Suprapubic skin (tissue), 4 donors: ENCODE measurements at regions not wholly inside any gene's neighbourhood (a gene's known extent, or its start where the extent isn't known, plus 50 kb on each side); places are given as distances from the start of the nearest gene placed in this dataset.

ENCODE experiments used
- CTCF ChIP-seq, 2 donors: fragments of 200-600 bp in 1 of 2; fragments of 450-650 bp in 1 of 2; sonication (generic) in 1 of 2; IDR thresholded peaks; one replicate each; pipeline ENCODE4 v1.5.1; 2016 to 2019; ENCODE audit warnings: antibody characterized with exemption in 2 of 2, mild to moderate bottlenecking in 1 of 2, moderate library complexity in 1 of 2
- EP300 ChIP-seq: sonication (generic); formaldehyde crosslinking; IDR thresholded peaks from one replicate; pipeline ENCODE4 v1.6.1; 2017; ENCODE audit warnings: antibody characterized with exemption
- POLR2A ChIP-seq, 2 donors: fragments of 450-650 bp; IDR thresholded peaks; one replicate each; pipeline ENCODE4 v1.6.1; 2017; ENCODE audit warnings: antibody characterized with exemption in 2 of 2, mild to moderate bottlenecking in 2 of 2, moderate library complexity in 2 of 2
- POLR2AphosphoS5 ChIP-seq, 3 donors: sonication (generic); formaldehyde crosslinking; IDR thresholded peaks; one replicate each; pipeline ENCODE4 v1.6.1; 2017; ENCODE audit warnings: antibody characterized with exemption in 3 of 3

- TF ChIP-seq CTCF (IDR thresholded peaks at IDR 0.05), result no peak
- no peak for TF ChIP-seq EP300
- TF ChIP-seq POLR2A (IDR thresholded peaks at IDR 0.05), result no peak
- TF ChIP-seq POLR2AphosphoS5 (IDR thresholded peaks at IDR 0.05), result no peak
Measured at GRCh38 chr16:80372341-80372740, 168.5 kb upstream of the DYNLRB2 start.
